IMR-90 (cell line): ENCODE measurements at regions not wholly inside any gene's neighbourhood (a gene's known extent, or its start where the extent isn't known, plus 50 kb on each side); places are given as distances from the start of the nearest gene placed in this dataset.

Experiments
- ATAC-seq: fragments of 200-7000 bp; cut with Tn5 transposase; 2 replicates; pipeline ENCODE4 v1.9.1; 2020; ENCODE audit warnings: low read depth, mild to moderate bottlenecking, moderate library complexity
- BruUV-seq: library from RNA; stranded (reverse); fragments of 400-500 nt; replicated peaks from 2 replicates; lab custom pipeline; 2021; lab: Mats Ljungman, UMichigan
- CTCF ChIA-PET: fragments of 300-600 bp; formaldehyde crosslinking; extraction: SDS; loops from one replicate; lab custom pipeline; 2021; ENCODE audit warnings: antibody characterized with exemption; lab: Yijun Ruan, JAX
- POLR2A ChIA-PET: fragments of 300-600 bp; sonication (Branson Sonifier 250); formaldehyde crosslinking; loops from one replicate; lab custom pipeline; 2022; ENCODE audit warnings: antibody characterized with exemption; ENCODE audit not compliant: unreplicated experiment; lab: Charles Lee
- DNase-seq: peaks from one replicate; pipeline ENCODE4 v3.0.0; 2013
- H2AFZ ChIP-seq: replicated peaks from 2 replicates; pipeline ENCODE3; 2013; ENCODE audit warnings: low read length, mild to moderate bottlenecking; ENCODE audit not compliant: poor library complexity
- H2AK5ac ChIP-seq: 2 replicates; pipeline ENCODE4 v1.6.1; 2013; ENCODE audit warnings: low read depth, low read length, inconsistent platforms
- H2AK9ac ChIP-seq: replicated peaks from 2 replicates; pipeline ENCODE3; 2013; ENCODE audit warnings: mild to moderate bottlenecking, low read depth, low read length, moderate library complexity; ENCODE audit not compliant: poor library complexity
- H2BK120ac ChIP-seq: 2 replicates; pipeline ENCODE4 v1.6.1; 2013; ENCODE audit warnings: low read depth, low read length, inconsistent platforms
- H2BK15ac ChIP-seq: 3 replicates; pipeline ENCODE4 v1.6.1; 2013; ENCODE audit warnings: low read depth, low read length, inconsistent platforms
- H2BK20ac ChIP-seq: 2 replicates; pipeline ENCODE4 v1.6.1; 2013; ENCODE audit warnings: low read depth, mild to moderate bottlenecking, inconsistent platforms, low read length, moderate library complexity
- H2BK5ac ChIP-seq: 2 replicates; pipeline ENCODE4 v1.6.1; 2013; ENCODE audit warnings: mild to moderate bottlenecking, low read depth, low read length, inconsistent platforms; ENCODE audit not compliant: poor library complexity, severe bottlenecking
- H3K14ac ChIP-seq: replicated peaks from 2 replicates; pipeline ENCODE4 v1.6.1; 2013; ENCODE audit warnings: low read depth, low read length, inconsistent platforms
- H3K18ac ChIP-seq: 2 replicates; pipeline ENCODE4 v1.6.1; 2013; ENCODE audit warnings: low read depth, low read length, control low read depth
- H3K23ac ChIP-seq: 2 replicates; pipeline ENCODE4 v1.6.1; 2013; ENCODE audit warnings: low read depth, low read length, inconsistent platforms
- H3K27ac ChIP-seq: 2 replicates; pipeline ENCODE4 v1.5.1; 2013; ENCODE audit warnings: mild to moderate bottlenecking, control low read depth, low read length; ENCODE audit not compliant: insufficient read depth
- H3K27me3 ChIP-seq: 2 replicates; pipeline ENCODE4 v1.6.1; 2013; ENCODE audit warnings: low read length; ENCODE audit not compliant: control insufficient read depth, insufficient read depth
- H3K36me3 ChIP-seq: 2 replicates; pipeline ENCODE4 v1.6.1; 2013; ENCODE audit warnings: low read length, mixed read lengths; ENCODE audit not compliant: control insufficient read depth, insufficient read depth
- H3K4ac ChIP-seq: 2 replicates; pipeline ENCODE4 v1.6.1; 2013; ENCODE audit warnings: low read depth, low read length, inconsistent platforms
- H3K4me1 ChIP-seq: 2 replicates; pipeline ENCODE4 v1.6.1; 2013; ENCODE audit warnings: low read length, mixed read lengths; ENCODE audit not compliant: control insufficient read depth, insufficient read depth
- H3K4me2 ChIP-seq: 2 replicates; pipeline ENCODE4 v1.6.1; 2013; ENCODE audit warnings: low read depth, mild to moderate bottlenecking, control low read depth, low read length, moderate library complexity
- H3K4me3 ChIP-seq: 2 replicates; pipeline ENCODE4 v1.5.1; 2013; ENCODE audit warnings: low read depth, mild to moderate bottlenecking, control low read depth, low read length, moderate library complexity; ENCODE audit not compliant: insufficient read depth
- H3K56ac ChIP-seq: 2 replicates; pipeline ENCODE4 v1.6.1; 2013; ENCODE audit warnings: low read length, inconsistent platforms; ENCODE audit not compliant: insufficient read depth; ENCODE audit errors: extremely low read depth
- H3K79me1 ChIP-seq, 2 experiments: 2 replicates each; pipeline ENCODE4 v1.6.1; 2013; ENCODE audit warnings: low read length in 2 of 2, inconsistent platforms in 1 of 2, low read depth in 1 of 2
- H3K9ac ChIP-seq: 2 replicates; pipeline ENCODE4 v1.6.1; 2013; ENCODE audit warnings: low read depth, low read length, control low read depth
- H3K9me1 ChIP-seq: 2 replicates; pipeline ENCODE4 v1.6.1; 2013; ENCODE audit warnings: low read length, inconsistent platforms; ENCODE audit not compliant: insufficient read depth
- H3K9me3 ChIP-seq: 2 replicates; pipeline ENCODE4 v1.6.1; 2013; ENCODE audit warnings: low read length; ENCODE audit not compliant: control insufficient read depth, insufficient read depth
- H4K20me1 ChIP-seq: 2 replicates; pipeline ENCODE4 v1.6.1; 2013; ENCODE audit warnings: low read length, inconsistent platforms; ENCODE audit not compliant: insufficient read depth
- H4K5ac ChIP-seq: 2 replicates; pipeline ENCODE4 v1.6.1; 2013; ENCODE audit warnings: mild to moderate bottlenecking, low read depth, low read length, control low read depth
- H4K8ac ChIP-seq, 2 experiments: 2 replicates each; pipeline ENCODE4 v1.6.1; 2013; ENCODE audit warnings: low read depth in 2 of 2, low read length in 2 of 2, control low read depth in 1 of 2, inconsistent platforms in 1 of 2
- H4K91ac ChIP-seq: 2 replicates; pipeline ENCODE4 v1.6.1; 2013; ENCODE audit warnings: low read depth, low read length, inconsistent platforms; ENCODE audit not compliant: insufficient read depth
- BHLHE40 ChIP-seq: fragments of 150-350 bp; IDR thresholded peaks from 2 replicates; pipeline ENCODE4 v1.6.1; 2016; ENCODE audit warnings: mild to moderate bottlenecking, low read depth, low read length
- CEBPB ChIP-seq: IDR thresholded peaks from 2 replicates; pipeline ENCODE4 v1.6.1; 2012; ENCODE audit warnings: low read depth, low read length, improper control_type of control experiment
- CTCF ChIP-seq: conservative IDR thresholded peaks from 2 replicates; pipeline ENCODE4 v1.5.1; 2012; ENCODE audit warnings: mild to moderate bottlenecking, low read depth, low read length, improper control_type of control experiment
- RAD21 ChIP-seq: IDR thresholded peaks from 2 replicates; pipeline ENCODE4 v1.6.1; 2012; ENCODE audit warnings: low read length, improper control_type of control experiment
- SMC3 ChIP-seq: fragments of 150-350 bp; IDR thresholded peaks from 2 replicates; pipeline ENCODE4 v1.6.1; 2016; ENCODE audit warnings: low read depth, mild to moderate bottlenecking, antibody characterized with exemption, low read length, moderate library complexity
- USF2 ChIP-seq: fragments of 150-350 bp; IDR thresholded peaks from 2 replicates; pipeline ENCODE4 v1.6.1; 2017; ENCODE audit warnings: mild to moderate bottlenecking, antibody characterized with exemption, low read length, low read depth
- WGBS, 2 experiments: methylation state at CpG; one replicate each; pipeline versions ENCODE4 v1.1.5 to v1.1.7; 2013; ENCODE audit warnings: missing lambda C conversion rate in 2 of 2; ENCODE audit not compliant: insufficient read length in 1 of 2; ENCODE audit errors: extremely low coverage in 2 of 2; 5-methylcytosine and 5-hydroxymethylcytosine counted together
- dilution Hi-C: fragments of 300-500 bp; cut with HindIII; formaldehyde crosslinking; loops from one replicate; pipeline ENCODE4 v1.14.3; 2018; ENCODE audit warnings: low sequenced_read_pairs; ENCODE audit not compliant: unreplicated experiment
- in situ Hi-C: fragments of 300-500 bp; cut with MboI; formaldehyde crosslinking; loops from 3 replicates; pipeline ENCODE4 v1.14.3; 2019; ENCODE audit warnings: low sequenced_read_pairs, inconsistent platforms, mixed read lengths
- intact Hi-C: fragments of 100-400 bp; cut with micrococcal nuclease; formaldehyde crosslinking; loops from 2 replicates; pipeline ENCODE4 v1.10.0; 2022

GRCh38 chr14:84688297-84689025 lies 841.5 kb upstream of the FLRT2 start:
- Histone ChIP-seq H2BK120ac (no peak overlapping the region), H3K4me3 (no peak overlapping the region), H3K27me3 (no peaks in the 10 kb centered on the region), H2BK20ac (no peak overlapping the region), H4K91ac (no peak overlapping the region), H2BK5ac (no peak overlapping the region), H3K9me3 (no peaks in the 10 kb centered on the region), H3K4me2 (no peak overlapping the region), H3K27ac (no peak overlapping the region), H4K20me1 (no peaks in the 10 kb centered on the region), H3K14ac (no peak overlapping the region), H3K4ac (no peak overlapping the region), H2AK5ac (no peak overlapping the region), H3K79me1 (no peaks in the 10 kb centered on the region), H3K18ac (no peak overlapping the region), H3K4me1 (no peaks in the 10 kb centered on the region), H3K56ac (no peak overlapping the region), H3K9ac (no peak overlapping the region), H2BK15ac (no peak overlapping the region), H4K8ac (no peak overlapping the region), H4K5ac (no peak overlapping the region), H2AK9ac (no peak overlapping the region), H2AFZ (no peak overlapping the region), H3K36me3 (no peaks in the 10 kb centered on the region), H3K23ac (no peak overlapping the region), H3K9me1 (no peaks in the 10 kb centered on the region)
- DNase-seq (no peak), ATAC-seq (no peak)
- intact Hi-C loops (no loop called here), dilution Hi-C loops (no loop called here), in situ Hi-C loops (no loop called here)
- ChIA-PET POLR2A (no interaction called here), CTCF (no interaction called here)
- BruUV-seq, result no TSS peak
- TF ChIP-seq CTCF (no peak), SMC3 (no peak), BHLHE40 (no peak), RAD21 (no peak), CEBPB (no peak), USF2 (no peak)
- WGBS, 2 experiments, result no CpG with 5 or more reads among the region's 7 CpGs
